GM23338 (cell line): ENCODE measurements at regions not wholly inside any gene's neighbourhood (a gene's known extent, or its start where the extent isn't known, plus 50 kb on each side); places are given as distances from the start of the nearest gene placed in this dataset.
A peak's percentile ranks its signal among the peaks of the same experiment; 100 is the strongest.
"Not testable (repeated sequence)": the region's sequence is repeated elsewhere in the genome, so short reads cannot be mapped to it uniquely, and the experiment has no call there.

Source experiments
- ATAC-seq: fragments of 200-7000 bp; cut with Tn5 transposase; 3 replicates; pipeline ENCODE4 v1.9.1; 2020
- DNase-seq: peaks from one replicate; pipeline ENCODE4 v3.0.0-alpha.2; 2015; ENCODE audit warnings: low spot score
- H2AFZ ChIP-seq: fragments of 200-600 bp; sonication (generic); 2 replicates; pipeline ENCODE4 v1.8.0; 2016; ENCODE audit warnings: antibody characterized with exemption, mild to moderate bottlenecking, moderate library complexity
- H3F3A ChIP-seq: fragments of 200-600 bp; sonication (generic); replicated peaks from 2 replicates; pipeline ENCODE4 v1.8.0; 2017; ENCODE audit warnings: antibody characterized with exemption, mixed run types, low read depth
- H3K27ac ChIP-seq: fragments of 200-600 bp; sonication (generic); 2 replicates; pipeline ENCODE4 v1.6.1; 2016; ENCODE audit warnings: low read depth
- H3K27me3 ChIP-seq: fragments of 200-600 bp; sonication (generic); 2 replicates; pipeline ENCODE4 v1.8.0; 2016; ENCODE audit warnings: mild to moderate bottlenecking, mixed run types, moderate library complexity; ENCODE audit not compliant: insufficient read depth
- H3K36me3 ChIP-seq: fragments of 200-600 bp; sonication (generic); 2 replicates; pipeline ENCODE4 v1.8.0; 2016; ENCODE audit warnings: mild to moderate bottlenecking; ENCODE audit not compliant: insufficient read depth
- H3K4me1 ChIP-seq: fragments of 200-600 bp; sonication (generic); 2 replicates; pipeline ENCODE4 v1.8.0; 2016; ENCODE audit warnings: mild to moderate bottlenecking, moderate library complexity; ENCODE audit not compliant: insufficient read depth
- H3K4me2 ChIP-seq: fragments of 200-600 bp; sonication (generic); 2 replicates; pipeline ENCODE4 v1.7.1; 2017; ENCODE audit warnings: mixed run types
- H3K4me3 ChIP-seq: fragments of 200-600 bp; sonication (generic); 2 replicates; pipeline ENCODE4 v1.6.1; 2016; ENCODE audit warnings: mixed run types
- H3K79me2 ChIP-seq: fragments of 200-600 bp; sonication (generic); replicated peaks from 2 replicates; pipeline ENCODE4 v1.8.0; 2017; ENCODE audit warnings: mild to moderate bottlenecking; ENCODE audit not compliant: insufficient read depth
- H3K9me2 ChIP-seq: fragments of 200-600 bp; sonication (generic); 2 replicates; pipeline ENCODE4 v1.8.0; 2017; ENCODE audit not compliant: insufficient read depth
- H4K20me1 ChIP-seq: fragments of 200-600 bp; sonication (generic); replicated peaks from 2 replicates; pipeline ENCODE4 v1.8.0; 2017; ENCODE audit warnings: mild to moderate bottlenecking; ENCODE audit not compliant: insufficient read depth
- H3K27ac Mint-ChIP-seq: 2 replicates; pipeline ENCODE4 v1.8.0; 2020; ENCODE audit warnings: inconsistent platforms, mild to moderate bottlenecking, moderate library complexity, mixed read lengths
- H3K27me3 Mint-ChIP-seq: 3 replicates; pipeline ENCODE4 v1.8.0; 2022; ENCODE audit warnings: low read depth, mild to moderate bottlenecking, moderate library complexity, mixed read lengths, inconsistent platforms; ENCODE audit not compliant: insufficient read depth, poor library complexity
- H3K36me3 Mint-ChIP-seq: 3 replicates; pipeline ENCODE4 v1.8.0; 2021; ENCODE audit warnings: low read depth, mild to moderate bottlenecking, inconsistent platforms, moderate library complexity, mixed read lengths
- H3K4me1 Mint-ChIP-seq: 3 replicates; pipeline ENCODE4 v1.8.0; 2020; ENCODE audit warnings: mild to moderate bottlenecking, inconsistent platforms, mixed read lengths
- H3K4me3 Mint-ChIP-seq: 3 replicates; pipeline ENCODE4 v1.8.0; 2021; ENCODE audit warnings: moderate library complexity, mild to moderate bottlenecking, inconsistent platforms, mixed read lengths
- H3K9me3 Mint-ChIP-seq: 3 replicates; pipeline ENCODE4 v1.8.0; 2020; ENCODE audit warnings: moderate library complexity, mild to moderate bottlenecking, inconsistent platforms, mixed read lengths
- CREB1 ChIP-seq: fragments of 250-450 bp; sonication (Bioruptor Pico); IDR thresholded peaks from 2 replicates; pipeline ENCODE4 v1.5.0; 2020; ENCODE audit warnings: low read depth, mild to moderate bottlenecking, moderate library complexity
- NANOG ChIP-seq: IDR thresholded peaks from 2 replicates; pipeline ENCODE4 v1.6.1; 2016; ENCODE audit warnings: antibody characterized with exemption, borderline replicate concordance
- STAT1 ChIP-seq: IDR thresholded peaks from one replicate; pipeline ENCODE4 v1.6.1; 2016; ENCODE audit warnings: antibody characterized with exemption; ENCODE audit not compliant: unreplicated experiment
- ZNF462 ChIP-seq: fragments of 250-450 bp; sonication (Bioruptor Pico); IDR thresholded peaks from 2 replicates; pipeline ENCODE4 v1.5.0; 2020; ENCODE audit warnings: mild to moderate bottlenecking, moderate library complexity

GRCh38 chrX:149420566-149420965 lies 84.5 kb downstream of the IDS start:
- H3F3A ChIP-seq, ATAC-seq, H3K4me3 ChIP-seq, H3K36me3 ChIP-seq, H3K79me2 ChIP-seq, H3K4me1 Mint-ChIP-seq, H3K9me2 ChIP-seq, H3K4me1 ChIP-seq, H3K27ac ChIP-seq, H3K27me3 Mint-ChIP-seq, DNase-seq, H4K20me1 ChIP-seq, H3K4me2 ChIP-seq, H2AFZ ChIP-seq, H3K27me3 ChIP-seq, H3K4me3 Mint-ChIP-seq, H3K27ac Mint-ChIP-seq: not testable (repeated sequence)
- Mint-ChIP-seq H3K9me3 (peaks cover 17% of the 10 kb centered on the region; the same call in 2 of the 3 replicates), H3K36me3 (peaks cover 10% of the 10 kb centered on the region; the same call in 1 of the 3 replicates)

GRCh38 chrX:149398027-149398426 lies 107.1 kb downstream of the IDS start:
- Histone ChIP-seq H3K4me3 (no peak overlapping the region), H2AFZ (no peak overlapping the region), H3K27ac (peak overlapping the region; percentile 93), H3K4me1 (peaks cover 9% of the 10 kb centered on the region; the same call in 1 of the 2 replicates), H4K20me1 (no peaks in the 10 kb centered on the region), H3K79me2 (no peaks in the 10 kb centered on the region), H3K36me3 (no peaks in the 10 kb centered on the region), H3K27me3 (no peaks in the 10 kb centered on the region), H3F3A (no peaks in the 10 kb centered on the region), H3K9me2 (no peaks in the 10 kb centered on the region), H3K4me2 (0 out of 2 replicates have a peak overlapping the region, but pooled peaks have one; percentile 3)
- Mint-ChIP-seq H3K27ac (peak overlapping the region; percentile 97), H3K27me3 (no peaks in the 10 kb centered on the region), H3K4me1 (peaks cover 18% of the 10 kb centered on the region), H3K36me3 (peaks cover 29% of the 10 kb centered on the region; the same call in 2 of the 3 replicates), H3K4me3 (no peak overlapping the region; the same call in 2 of the 3 replicates), H3K9me3 (peaks cover 22% of the 10 kb centered on the region)
- TF ChIP-seq NANOG: 0 out of 2 replicates have a peak, but pooled peaks have one; percentile 27
- no peak for TF ChIP-seq CREB1 (CRISPR knock-in tag)
- peak; percentile 80; the same call in 1 of the 2 replicates for TF ChIP-seq ZNF462 (CRISPR knock-in tag)
- no peak for TF ChIP-seq STAT1
- ATAC-seq (peak; percentile 96), DNase-seq (peak; percentile 65)
